Suprapubic skin (tissue), 4 donors: ENCODE measurements at regions not wholly inside any gene's neighbourhood (a gene's known extent, or its start where the extent isn't known, plus 50 kb on each side); places are given as distances from the start of the nearest gene placed in this dataset.
"Not testable (repeated sequence)": the region's sequence is repeated elsewhere in the genome, so short reads cannot be mapped to it uniquely, and the experiment has no call there.

Source experiments
- DNase-seq, 2 donors: peaks; one replicate each; pipeline ENCODE4 v3.0.0-alpha.2; 2019; ENCODE audit warnings: low spot score in 2 of 2
- H3K27ac ChIP-seq: fragments of 200-600 bp; sonication (generic); one replicate; pipeline ENCODE4 v1.5.1; 2019
- H3K27me3 ChIP-seq: fragments of 200-600 bp; sonication (generic); one replicate; pipeline ENCODE4 v1.5.1; 2019
- H3K36me3 ChIP-seq: fragments of 200-600 bp; sonication (generic); one replicate; pipeline ENCODE4 v1.5.1; 2019
- H3K4me1 ChIP-seq: fragments of 200-600 bp; sonication (generic); one replicate; pipeline ENCODE4 v1.5.1; 2019
- H3K4me3 ChIP-seq: fragments of 200-600 bp; sonication (generic); one replicate; pipeline ENCODE4 v1.5.1; 2019; ENCODE audit warnings: mild to moderate bottlenecking
- H3K9me3 ChIP-seq: fragments of 200-600 bp; sonication (generic); one replicate; pipeline ENCODE4 v1.5.1; 2019
- EP300 ChIP-seq: sonication (generic); formaldehyde crosslinking; IDR thresholded peaks from one replicate; pipeline ENCODE4 v1.6.1; 2017; ENCODE audit warnings: antibody characterized with exemption
- POLR2A ChIP-seq, 2 donors: fragments of 450-650 bp; IDR thresholded peaks; one replicate each; pipeline ENCODE4 v1.6.1; 2017; ENCODE audit warnings: antibody characterized with exemption in 2 of 2, mild to moderate bottlenecking in 2 of 2, moderate library complexity in 2 of 2
- POLR2AphosphoS5 ChIP-seq, 3 donors: sonication (generic); formaldehyde crosslinking; IDR thresholded peaks; one replicate each; pipeline ENCODE4 v1.6.1; 2017; ENCODE audit warnings: antibody characterized with exemption in 3 of 3
- WGBS: methylation state at CpG from one replicate; pipeline ENCODE4 v1.1.5; 2018; 5-methylcytosine and 5-hydroxymethylcytosine counted together
- TF ChIP-seq, protein P1 (sequence below), 2 donors: fragments of 200-600 bp in 1 of 2; fragments of 450-650 bp in 1 of 2; sonication (generic) in 1 of 2; IDR thresholded peaks; one replicate each; pipeline ENCODE4 v1.5.1; 2016 to 2019; ENCODE audit warnings: antibody characterized with exemption in 2 of 2, mild to moderate bottlenecking in 1 of 2, moderate library complexity in 1 of 2

DNA sequence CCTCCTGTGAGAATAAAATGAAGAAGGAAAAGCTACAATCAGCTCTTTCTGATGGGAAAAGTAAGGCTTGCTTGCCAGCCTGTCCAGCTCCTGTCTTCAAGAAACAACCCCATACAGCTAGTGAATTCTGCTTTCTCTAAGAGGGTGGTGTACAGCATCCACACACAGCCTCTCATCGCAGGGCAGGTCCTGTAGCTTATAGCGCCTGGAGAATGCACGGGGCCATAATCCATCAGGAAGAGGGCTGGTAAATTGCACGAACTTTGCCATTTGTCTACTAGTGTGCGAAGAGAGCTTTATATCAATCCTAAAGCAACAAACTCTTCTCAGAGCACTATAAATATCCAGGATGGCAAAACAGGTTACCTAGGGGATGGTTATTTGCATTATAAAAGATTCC lies 83.3 kb upstream of the SAMSN1 start:
- Histone ChIP-seq H3K27me3 (no peaks in the 10 kb centered on the region), H3K4me3 (no peak overlapping the region), H3K4me1 (no peaks in the 10 kb centered on the region), H3K27ac (no peak overlapping the region), H3K36me3 (no peaks in the 10 kb centered on the region), H3K9me3 (peaks cover 5% of the 10 kb centered on the region)
- no peak for DNase-seq
- 78% methylated on average over 5 of the region's 5 CpGs for WGBS
- TF ChIP-seq, protein P1, sequence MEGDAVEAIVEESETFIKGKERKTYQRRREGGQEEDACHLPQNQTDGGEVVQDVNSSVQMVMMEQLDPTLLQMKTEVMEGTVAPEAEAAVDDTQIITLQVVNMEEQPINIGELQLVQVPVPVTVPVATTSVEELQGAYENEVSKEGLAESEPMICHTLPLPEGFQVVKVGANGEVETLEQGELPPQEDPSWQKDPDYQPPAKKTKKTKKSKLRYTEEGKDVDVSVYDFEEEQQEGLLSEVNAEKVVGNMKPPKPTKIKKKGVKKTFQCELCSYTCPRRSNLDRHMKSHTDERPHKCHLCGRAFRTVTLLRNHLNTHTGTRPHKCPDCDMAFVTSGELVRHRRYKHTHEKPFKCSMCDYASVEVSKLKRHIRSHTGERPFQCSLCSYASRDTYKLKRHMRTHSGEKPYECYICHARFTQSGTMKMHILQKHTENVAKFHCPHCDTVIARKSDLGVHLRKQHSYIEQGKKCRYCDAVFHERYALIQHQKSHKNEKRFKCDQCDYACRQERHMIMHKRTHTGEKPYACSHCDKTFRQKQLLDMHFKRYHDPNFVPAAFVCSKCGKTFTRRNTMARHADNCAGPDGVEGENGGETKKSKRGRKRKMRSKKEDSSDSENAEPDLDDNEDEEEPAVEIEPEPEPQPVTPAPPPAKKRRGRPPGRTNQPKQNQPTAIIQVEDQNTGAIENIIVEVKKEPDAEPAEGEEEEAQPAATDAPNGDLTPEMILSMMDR (IDR thresholded peaks at IDR 0.05) = no peak
- no peak for TF ChIP-seq POLR2A (IDR thresholded peaks at IDR 0.05)

DNA sequence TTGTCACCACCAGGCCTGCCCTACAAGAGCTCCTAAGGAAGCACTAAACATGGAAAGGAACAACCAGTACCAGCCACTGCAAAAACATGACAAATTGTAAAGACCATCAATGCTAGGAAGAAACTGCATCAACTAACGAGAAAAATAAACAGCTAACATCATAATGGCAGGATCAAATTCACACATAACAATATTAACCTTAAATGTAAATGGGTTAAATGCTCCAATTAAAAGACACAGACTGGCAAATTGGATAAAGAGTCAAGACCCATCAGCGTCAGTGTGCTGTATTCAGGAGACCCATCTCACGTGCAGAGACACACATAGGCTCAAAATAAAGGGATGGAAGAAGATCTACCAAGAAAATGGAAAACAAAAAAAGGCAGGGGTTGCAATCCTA lies 77.0 kb upstream of the SAMSN1 start:
- DNase-seq = not testable (repeated sequence)

DNA sequence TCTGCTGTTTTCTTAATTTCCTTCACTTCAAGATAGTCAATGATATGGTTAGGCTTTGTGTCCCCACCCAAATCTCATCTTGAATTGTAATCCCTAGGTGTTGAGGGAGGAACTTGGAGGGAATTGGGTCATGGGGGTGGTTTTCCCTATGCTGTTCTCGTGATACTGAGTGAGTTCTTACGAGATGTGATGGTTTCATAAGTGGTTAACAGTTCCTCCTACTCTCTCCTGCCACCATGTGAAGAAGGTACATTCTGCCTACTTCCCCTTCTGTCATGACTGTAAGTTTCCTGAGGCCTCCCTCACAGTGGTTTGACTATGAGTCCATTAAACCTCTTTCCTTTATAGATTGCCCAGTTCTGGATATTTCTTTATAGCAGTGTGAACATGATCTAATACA lies 74.0 kb upstream of the SAMSN1 start:
- 81% methylated on average over 2 of the region's 2 CpGs for WGBS
- H3K27me3 ChIP-seq = no peaks in the 10 kb centered on the region
- H3K36me3 ChIP-seq = no peaks in the 10 kb centered on the region
- no peak overlapping the region for H3K27ac ChIP-seq
- no peaks in the 10 kb centered on the region for H3K9me3 ChIP-seq
- no peak overlapping the region for H3K4me3 ChIP-seq
- no peak for DNase-seq
- TF ChIP-seq, protein P1 (IDR thresholded peaks at IDR 0.05) = no peak
- no peak for TF ChIP-seq POLR2AphosphoS5 (IDR thresholded peaks at IDR 0.05)
- no peak for TF ChIP-seq POLR2A (IDR thresholded peaks at IDR 0.05)
- TF ChIP-seq EP300 = no peak
- no peaks in the 10 kb centered on the region for H3K4me1 ChIP-seq

More for the DNA sequence above, 77.0 kb upstream of the SAMSN1 start:
- not testable (repeated sequence) for H3K36me3 ChIP-seq, H3K4me1 ChIP-seq, H3K27ac ChIP-seq, H3K4me3 ChIP-seq, H3K27me3 ChIP-seq, H3K9me3 ChIP-seq
- 87% methylated on average over 3 of the region's 3 CpGs for WGBS

DNA sequence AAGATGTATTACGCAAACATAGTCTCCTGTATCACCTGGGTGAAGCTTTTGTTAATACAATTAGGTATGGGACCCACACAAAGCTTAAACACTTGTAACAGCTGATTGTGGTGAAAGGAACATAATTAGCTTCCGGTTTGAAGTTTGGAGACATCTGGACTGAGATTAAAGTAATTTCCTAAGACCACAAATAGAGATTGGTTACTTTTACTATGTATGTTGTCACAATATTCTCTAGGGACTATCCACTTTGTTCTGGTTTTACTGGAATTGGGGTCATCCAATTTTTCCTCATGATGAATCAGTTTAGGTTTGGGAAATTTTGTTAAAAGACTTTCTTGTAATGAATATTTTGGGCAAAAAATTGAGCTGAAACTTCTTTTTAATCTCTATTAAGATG lies 71.8 kb upstream of the SAMSN1 start:
- no peak for DNase-seq
- H3K4me3 ChIP-seq = no peak overlapping the region
- no peak for TF ChIP-seq EP300
- no peak for TF ChIP-seq POLR2A (IDR thresholded peaks at IDR 0.05)
- TF ChIP-seq POLR2AphosphoS5 (IDR thresholded peaks at IDR 0.05) = no peak
- TF ChIP-seq, protein P1 (IDR thresholded peaks at IDR 0.05) = no peak
- H3K27me3 ChIP-seq = no peaks in the 10 kb centered on the region
- H3K27ac ChIP-seq = no peak overlapping the region
- 57% methylated on average over 2 of the region's 2 CpGs for WGBS
- H3K4me1 ChIP-seq = no peaks in the 10 kb centered on the region
- no peaks in the 10 kb centered on the region for H3K36me3 ChIP-seq
- no peaks in the 10 kb centered on the region for H3K9me3 ChIP-seq

DNA sequence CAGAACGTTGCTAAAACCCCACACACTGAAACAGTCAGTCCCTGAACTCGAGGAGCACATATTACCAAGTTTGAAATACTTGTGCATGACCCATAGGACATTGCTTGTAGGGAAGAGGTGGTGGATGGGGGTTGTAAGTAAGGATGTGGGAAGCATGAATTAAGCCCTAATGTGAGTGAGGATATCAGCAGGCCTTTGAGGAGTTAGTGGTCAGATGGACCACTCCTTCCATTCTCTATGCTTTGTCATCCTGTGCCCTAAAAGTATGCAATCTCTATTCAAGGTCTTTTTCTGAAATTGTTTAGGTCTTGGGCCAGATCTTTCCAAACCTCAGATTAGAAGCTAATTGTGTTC lies 70.9 kb upstream of the SAMSN1 start:
- H3K27me3 ChIP-seq = no peaks in the 10 kb centered on the region
- no peak overlapping the region for H3K27ac ChIP-seq
- H3K9me3 ChIP-seq = no peaks in the 10 kb centered on the region
- WGBS = 53% methylated on average over 2 of the region's 2 CpGs
- H3K36me3 ChIP-seq = no peaks in the 10 kb centered on the region
- TF ChIP-seq POLR2A (IDR thresholded peaks at IDR 0.05) = no peak
- TF ChIP-seq, protein P1 (IDR thresholded peaks at IDR 0.05) = no peak
- no peak for TF ChIP-seq EP300
- TF ChIP-seq POLR2AphosphoS5 (IDR thresholded peaks at IDR 0.05) = no peak
- no peak overlapping the region for H3K4me3 ChIP-seq
- no peak for DNase-seq
- no peaks in the 10 kb centered on the region for H3K4me1 ChIP-seq

DNA sequence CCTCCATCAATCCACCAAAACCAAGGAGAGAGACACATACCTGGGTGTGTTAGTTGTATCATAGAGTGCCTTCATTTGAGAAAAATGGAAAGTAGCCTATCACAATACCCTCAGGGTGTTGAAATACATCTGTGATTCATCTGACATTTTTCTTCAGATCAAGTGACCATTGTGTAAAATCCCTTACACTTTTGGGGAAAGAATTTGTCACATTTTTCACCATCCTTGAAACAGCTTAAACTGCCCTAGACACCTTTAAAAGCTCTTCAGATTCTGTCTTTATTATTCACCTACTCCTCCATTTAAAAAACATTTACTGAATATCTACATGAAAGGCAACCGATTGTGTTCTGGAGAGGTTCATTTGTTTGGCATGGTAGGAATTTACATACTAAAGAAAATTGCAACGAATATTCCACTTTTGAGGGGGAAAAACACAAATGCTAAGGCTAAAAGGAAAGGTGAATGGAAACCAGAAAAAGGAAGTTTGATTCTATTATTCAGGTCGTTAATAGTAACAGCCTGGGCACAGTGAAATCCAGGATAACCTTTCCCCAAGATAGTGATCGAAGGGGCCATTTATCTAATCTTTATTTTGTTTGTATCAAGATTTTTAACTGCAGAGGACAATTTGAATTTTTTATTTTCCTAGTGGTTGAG lies 70.4 kb upstream of the SAMSN1 start:
- no peaks in the 10 kb centered on the region for H3K9me3 ChIP-seq
- DNase-seq = no peak
- H3K36me3 ChIP-seq = no peaks in the 10 kb centered on the region
- no peak for TF ChIP-seq POLR2A (IDR thresholded peaks at IDR 0.05)
- TF ChIP-seq POLR2AphosphoS5 (IDR thresholded peaks at IDR 0.05) = no peak
- no peak for TF ChIP-seq EP300
- TF ChIP-seq, protein P1 (IDR thresholded peaks at IDR 0.05) = no peak
- 48% methylated on average over 4 of the region's 4 CpGs for WGBS
- no peak overlapping the region for H3K4me3 ChIP-seq
- no peaks in the 10 kb centered on the region for H3K4me1 ChIP-seq
- no peak overlapping the region for H3K27ac ChIP-seq
- H3K27me3 ChIP-seq = no peaks in the 10 kb centered on the region
